ENCODE measurements at regions not wholly inside any gene's neighbourhood (a gene's known extent, or its start where the extent isn't known, plus 50 kb on each side); places are given as distances from the start of the nearest gene placed in this dataset.

- H3K27ac ChIP-seq (ENCODE audit: low read depth in 2 of 2, low read length in 2 of 2) = no peak overlapping the region
- peaks cover 0 to 3% of the 10 kb centered on the region in 2 donors for H3K27me3 ChIP-seq (ENCODE audit: control insufficient read depth in 2 of 2, insufficient read depth in 2 of 2, low read length in 2 of 2)
- no peaks in the 10 kb centered on the region for H3K9me3 ChIP-seq (ENCODE audit: control insufficient read depth in 2 of 2, low read length in 2 of 2)
- no peaks in the 10 kb centered on the region for H3K4me1 ChIP-seq (ENCODE audit: control insufficient read depth in 2 of 2, insufficient read depth in 2 of 2, low read length in 2 of 2)
- H3K36me3 ChIP-seq (ENCODE audit: control insufficient read depth in 2 of 2, insufficient read depth in 2 of 2, low read length in 2 of 2) = no peaks in the 10 kb centered on the region
- no peak overlapping the region for H3K9ac ChIP-seq (ENCODE audit: low read depth in 1 of 2, low read length in 2 of 2)
- no peak overlapping the region for H3K4me3 ChIP-seq (ENCODE audit: low read length in 2 of 2)
These were observed 150.1 kb downstream of the HNRNPD start for GRCh38 chr4:82223715-82224114.

- Histone ChIP-seq H3K27me3 (ENCODE audit: control insufficient read depth in 2 of 2, insufficient read depth in 2 of 2, low read length in 2 of 2) (no peaks in the 10 kb centered on the region), H3K36me3 (ENCODE audit: control insufficient read depth in 2 of 2, insufficient read depth in 2 of 2, low read length in 2 of 2) (no peaks in the 10 kb centered on the region), H3K4me1 (ENCODE audit: control insufficient read depth in 2 of 2, insufficient read depth in 2 of 2, low read length in 2 of 2) (no peaks in the 10 kb centered on the region), H3K4me3 (ENCODE audit: low read length in 2 of 2) (no peak overlapping the region), H3K9me3 (ENCODE audit: control insufficient read depth in 2 of 2, low read length in 2 of 2) (no peaks in the 10 kb centered on the region), H3K27ac (ENCODE audit: low read depth in 2 of 2, low read length in 2 of 2) (no peak overlapping the region), H3K9ac (ENCODE audit: low read depth in 1 of 2, low read length in 2 of 2) (no peak overlapping the region)
These were observed 154.4 kb downstream of the HNRNPD start for GRCh38 chr4:82219346-82219745.

GRCh38 chr4:82217986-82218715 is 155.6 kb downstream of the HNRNPD start:
- H3K9ac ChIP-seq (ENCODE audit: low read depth in 1 of 2, low read length in 2 of 2) = no peak overlapping the region
- H3K27me3 ChIP-seq (ENCODE audit: control insufficient read depth in 2 of 2, insufficient read depth in 2 of 2, low read length in 2 of 2) = no peaks in the 10 kb centered on the region

GRCh38 chr4:82216219-82216618 is 157.6 kb downstream of the HNRNPD start:
- no peak overlapping the region for H3K4me3 ChIP-seq (ENCODE audit: low read length in 2 of 2)
- H3K4me1 ChIP-seq (ENCODE audit: control insufficient read depth in 2 of 2, insufficient read depth in 2 of 2, low read length in 2 of 2) = no peaks in the 10 kb centered on the region
- H3K9ac ChIP-seq (ENCODE audit: low read depth in 1 of 2, low read length in 2 of 2) = no peak overlapping the region
- no peak overlapping the region for H3K27ac ChIP-seq (ENCODE audit: low read depth in 2 of 2, low read length in 2 of 2)
- no peaks in the 10 kb centered on the region for H3K27me3 ChIP-seq (ENCODE audit: control insufficient read depth in 2 of 2, insufficient read depth in 2 of 2, low read length in 2 of 2)
- no peaks in the 10 kb centered on the region for H3K36me3 ChIP-seq (ENCODE audit: control insufficient read depth in 2 of 2, insufficient read depth in 2 of 2, low read length in 2 of 2)
- H3K9me3 ChIP-seq (ENCODE audit: control insufficient read depth in 2 of 2, low read length in 2 of 2) = no peaks in the 10 kb centered on the region

More at GRCh38 chr4:82217986-82218715, 155.6 kb downstream of the HNRNPD start:
- Histone ChIP-seq H3K9me3 (ENCODE audit: control insufficient read depth in 2 of 2, low read length in 2 of 2) (no peaks in the 10 kb centered on the region), H3K27ac (ENCODE audit: low read depth in 2 of 2, low read length in 2 of 2) (no peak overlapping the region), H3K4me3 (ENCODE audit: low read length in 2 of 2) (no peak overlapping the region), H3K36me3 (ENCODE audit: control insufficient read depth in 2 of 2, insufficient read depth in 2 of 2, low read length in 2 of 2) (no peaks in the 10 kb centered on the region), H3K4me1 (ENCODE audit: control insufficient read depth in 2 of 2, insufficient read depth in 2 of 2, low read length in 2 of 2) (no peaks in the 10 kb centered on the region)

GRCh38 chr4:82215800-82216199 is 158.0 kb downstream of the HNRNPD start:
- Histone ChIP-seq H3K9me3 (ENCODE audit: control insufficient read depth in 2 of 2, low read length in 2 of 2) (no peaks in the 10 kb centered on the region), H3K27ac (ENCODE audit: low read depth in 2 of 2, low read length in 2 of 2) (no peak overlapping the region), H3K36me3 (ENCODE audit: control insufficient read depth in 2 of 2, insufficient read depth in 2 of 2, low read length in 2 of 2) (no peaks in the 10 kb centered on the region), H3K4me3 (ENCODE audit: low read length in 2 of 2) (no peak overlapping the region), H3K27me3 (ENCODE audit: control insufficient read depth in 2 of 2, insufficient read depth in 2 of 2, low read length in 2 of 2) (no peaks in the 10 kb centered on the region), H3K4me1 (ENCODE audit: control insufficient read depth in 2 of 2, insufficient read depth in 2 of 2, low read length in 2 of 2) (no peaks in the 10 kb centered on the region), H3K9ac (ENCODE audit: low read depth in 1 of 2, low read length in 2 of 2) (no peak overlapping the region)

- Histone ChIP-seq H3K27me3 (ENCODE audit: control insufficient read depth in 2 of 2, insufficient read depth in 2 of 2, low read length in 2 of 2) (no peaks in the 10 kb centered on the region), H3K36me3 (ENCODE audit: control insufficient read depth in 2 of 2, insufficient read depth in 2 of 2, low read length in 2 of 2) (no peaks in the 10 kb centered on the region), H3K4me1 (ENCODE audit: control insufficient read depth in 2 of 2, insufficient read depth in 2 of 2, low read length in 2 of 2) (no peaks in the 10 kb centered on the region), H3K27ac (ENCODE audit: low read depth in 2 of 2, low read length in 2 of 2) (no peak overlapping the region), H3K4me3 (ENCODE audit: low read length in 2 of 2) (no peak overlapping the region), H3K9ac (ENCODE audit: low read depth in 1 of 2, low read length in 2 of 2) (no peak overlapping the region), H3K9me3 (ENCODE audit: control insufficient read depth in 2 of 2, low read length in 2 of 2) (no peaks in the 10 kb centered on the region)
These were observed 158.8 kb downstream of the HNRNPD start for GRCh38 chr4:82215039-82215438.

- H3K9ac ChIP-seq (ENCODE audit: low read depth in 1 of 2, low read length in 2 of 2) = no peak overlapping the region
- no peak overlapping the region for H3K4me3 ChIP-seq (ENCODE audit: low read length in 2 of 2)
- no peaks in the 10 kb centered on the region for H3K4me1 ChIP-seq (ENCODE audit: control insufficient read depth in 2 of 2, insufficient read depth in 2 of 2, low read length in 2 of 2)
- no peaks in the 10 kb centered on the region for H3K27me3 ChIP-seq (ENCODE audit: control insufficient read depth in 2 of 2, insufficient read depth in 2 of 2, low read length in 2 of 2)
- no peaks in the 10 kb centered on the region for H3K36me3 ChIP-seq (ENCODE audit: control insufficient read depth in 2 of 2, insufficient read depth in 2 of 2, low read length in 2 of 2)
- no peak overlapping the region for H3K27ac ChIP-seq (ENCODE audit: low read depth in 2 of 2, low read length in 2 of 2)
- no peaks in the 10 kb centered on the region for H3K9me3 ChIP-seq (ENCODE audit: control insufficient read depth in 2 of 2, low read length in 2 of 2)
These were observed 160.0 kb downstream of the HNRNPD start for GRCh38 chr4:82213485-82214417.

GRCh38 chr4:82201805-82202641 is 171.8 kb downstream of the HNRNPD start:
- H3K9me3 ChIP-seq (ENCODE audit: control insufficient read depth in 2 of 2, low read length in 2 of 2) = no peaks in the 10 kb centered on the region
- H3K4me1 ChIP-seq (ENCODE audit: control insufficient read depth in 2 of 2, insufficient read depth in 2 of 2, low read length in 2 of 2) = no peaks in the 10 kb centered on the region
- no peak overlapping the region for H3K9ac ChIP-seq (ENCODE audit: low read depth in 1 of 2, low read length in 2 of 2)
- H3K4me3 ChIP-seq (ENCODE audit: low read length in 2 of 2) = no peak overlapping the region
- H3K27me3 ChIP-seq (ENCODE audit: control insufficient read depth in 2 of 2, insufficient read depth in 2 of 2, low read length in 2 of 2) = no peaks in the 10 kb centered on the region
- H3K36me3 ChIP-seq (ENCODE audit: control insufficient read depth in 2 of 2, insufficient read depth in 2 of 2, low read length in 2 of 2) = no peaks in the 10 kb centered on the region
- no peak overlapping the region for H3K27ac ChIP-seq (ENCODE audit: low read depth in 2 of 2, low read length in 2 of 2)

- H3K27ac ChIP-seq (ENCODE audit: low read depth in 2 of 2, low read length in 2 of 2) = no peak overlapping the region
- no peaks in the 10 kb centered on the region for H3K27me3 ChIP-seq (ENCODE audit: control insufficient read depth in 2 of 2, insufficient read depth in 2 of 2, low read length in 2 of 2)
- no peak overlapping the region for H3K4me3 ChIP-seq (ENCODE audit: low read length in 2 of 2)
- no peaks in the 10 kb centered on the region for H3K9me3 ChIP-seq (ENCODE audit: control insufficient read depth in 2 of 2, low read length in 2 of 2)
- no peaks in the 10 kb centered on the region for H3K36me3 ChIP-seq (ENCODE audit: control insufficient read depth in 2 of 2, insufficient read depth in 2 of 2, low read length in 2 of 2)
- no peaks in the 10 kb centered on the region for H3K4me1 ChIP-seq (ENCODE audit: control insufficient read depth in 2 of 2, insufficient read depth in 2 of 2, low read length in 2 of 2)
- no peak overlapping the region for H3K9ac ChIP-seq (ENCODE audit: low read depth in 1 of 2, low read length in 2 of 2)
These were observed 172.5 kb downstream of the HNRNPD start for GRCh38 chr4:82201303-82201702.

Measured in mucosa of rectum (tissue), 2 donors.